Suprapubic skin (tissue), 4 donors: ENCODE measurements at regions not wholly inside any gene's neighbourhood (a gene's known extent, or its start where the extent isn't known, plus 50 kb on each side); places are given as distances from the start of the nearest gene placed in this dataset.

Experiments
- DNase-seq, 2 donors: peaks; one replicate each; pipeline ENCODE4 v3.0.0-alpha.2; 2019; ENCODE audit warnings: low spot score in 2 of 2
- H3K27ac ChIP-seq: fragments of 200-600 bp; sonication (generic); one replicate; pipeline ENCODE4 v1.5.1; 2019
- H3K27me3 ChIP-seq: fragments of 200-600 bp; sonication (generic); one replicate; pipeline ENCODE4 v1.5.1; 2019
- H3K36me3 ChIP-seq: fragments of 200-600 bp; sonication (generic); one replicate; pipeline ENCODE4 v1.5.1; 2019
- H3K4me1 ChIP-seq: fragments of 200-600 bp; sonication (generic); one replicate; pipeline ENCODE4 v1.5.1; 2019
- H3K4me3 ChIP-seq: fragments of 200-600 bp; sonication (generic); one replicate; pipeline ENCODE4 v1.5.1; 2019; ENCODE audit warnings: mild to moderate bottlenecking
- H3K9me3 ChIP-seq: fragments of 200-600 bp; sonication (generic); one replicate; pipeline ENCODE4 v1.5.1; 2019
- EP300 ChIP-seq: sonication (generic); formaldehyde crosslinking; IDR thresholded peaks from one replicate; pipeline ENCODE4 v1.6.1; 2017; ENCODE audit warnings: antibody characterized with exemption
- POLR2A ChIP-seq, 2 donors: fragments of 450-650 bp; IDR thresholded peaks; one replicate each; pipeline ENCODE4 v1.6.1; 2017; ENCODE audit warnings: antibody characterized with exemption in 2 of 2, mild to moderate bottlenecking in 2 of 2, moderate library complexity in 2 of 2
- POLR2AphosphoS5 ChIP-seq, 3 donors: sonication (generic); formaldehyde crosslinking; IDR thresholded peaks; one replicate each; pipeline ENCODE4 v1.6.1; 2017; ENCODE audit warnings: antibody characterized with exemption in 3 of 3
- WGBS: methylation state at CpG from one replicate; pipeline ENCODE4 v1.1.5; 2018; 5-methylcytosine and 5-hydroxymethylcytosine counted together
- TF ChIP-seq, protein P1 (sequence below), 2 donors: fragments of 200-600 bp in 1 of 2; fragments of 450-650 bp in 1 of 2; sonication (generic) in 1 of 2; IDR thresholded peaks; one replicate each; pipeline ENCODE4 v1.5.1; 2016 to 2019; ENCODE audit warnings: antibody characterized with exemption in 2 of 2, mild to moderate bottlenecking in 1 of 2, moderate library complexity in 1 of 2

DNA sequence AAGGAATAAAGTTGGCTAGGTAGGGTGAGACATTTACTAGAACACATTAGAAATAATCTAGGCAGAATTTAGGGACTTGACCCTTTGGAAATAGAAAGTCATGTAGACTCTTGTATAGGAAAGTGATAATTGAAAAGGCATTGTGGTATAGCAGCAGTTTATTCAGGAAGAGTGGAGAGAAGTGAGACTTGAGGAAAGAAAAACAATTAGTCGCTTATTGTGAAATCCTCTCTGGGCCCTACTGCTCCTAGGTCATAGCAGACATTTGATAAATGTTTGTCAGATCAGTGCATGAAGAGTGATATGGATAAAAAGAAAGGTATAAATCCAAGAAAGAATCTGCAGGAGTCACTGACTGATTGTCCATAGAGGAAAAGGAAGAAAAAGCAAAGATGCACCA, 337.6 kb downstream of the HNRNPD start:
- H3K9me3 ChIP-seq: no peaks in the 10 kb centered on the region
- peaks cover 2% of the 10 kb centered on the region for H3K27me3 ChIP-seq
- H3K4me1 ChIP-seq: no peaks in the 10 kb centered on the region
- no peak for TF ChIP-seq EP300
- TF ChIP-seq, protein P1, sequence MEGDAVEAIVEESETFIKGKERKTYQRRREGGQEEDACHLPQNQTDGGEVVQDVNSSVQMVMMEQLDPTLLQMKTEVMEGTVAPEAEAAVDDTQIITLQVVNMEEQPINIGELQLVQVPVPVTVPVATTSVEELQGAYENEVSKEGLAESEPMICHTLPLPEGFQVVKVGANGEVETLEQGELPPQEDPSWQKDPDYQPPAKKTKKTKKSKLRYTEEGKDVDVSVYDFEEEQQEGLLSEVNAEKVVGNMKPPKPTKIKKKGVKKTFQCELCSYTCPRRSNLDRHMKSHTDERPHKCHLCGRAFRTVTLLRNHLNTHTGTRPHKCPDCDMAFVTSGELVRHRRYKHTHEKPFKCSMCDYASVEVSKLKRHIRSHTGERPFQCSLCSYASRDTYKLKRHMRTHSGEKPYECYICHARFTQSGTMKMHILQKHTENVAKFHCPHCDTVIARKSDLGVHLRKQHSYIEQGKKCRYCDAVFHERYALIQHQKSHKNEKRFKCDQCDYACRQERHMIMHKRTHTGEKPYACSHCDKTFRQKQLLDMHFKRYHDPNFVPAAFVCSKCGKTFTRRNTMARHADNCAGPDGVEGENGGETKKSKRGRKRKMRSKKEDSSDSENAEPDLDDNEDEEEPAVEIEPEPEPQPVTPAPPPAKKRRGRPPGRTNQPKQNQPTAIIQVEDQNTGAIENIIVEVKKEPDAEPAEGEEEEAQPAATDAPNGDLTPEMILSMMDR (IDR thresholded peaks at IDR 0.05): no peak
- TF ChIP-seq POLR2AphosphoS5 (IDR thresholded peaks at IDR 0.05): no peak
- no peak for TF ChIP-seq POLR2A (IDR thresholded peaks at IDR 0.05)
- H3K4me3 ChIP-seq: no peak overlapping the region
- H3K36me3 ChIP-seq: no peaks in the 10 kb centered on the region
- no peak for DNase-seq
- 50% methylated on average over 1 of the region's 1 CpG for WGBS
- H3K27ac ChIP-seq: no peak overlapping the region

DNA sequence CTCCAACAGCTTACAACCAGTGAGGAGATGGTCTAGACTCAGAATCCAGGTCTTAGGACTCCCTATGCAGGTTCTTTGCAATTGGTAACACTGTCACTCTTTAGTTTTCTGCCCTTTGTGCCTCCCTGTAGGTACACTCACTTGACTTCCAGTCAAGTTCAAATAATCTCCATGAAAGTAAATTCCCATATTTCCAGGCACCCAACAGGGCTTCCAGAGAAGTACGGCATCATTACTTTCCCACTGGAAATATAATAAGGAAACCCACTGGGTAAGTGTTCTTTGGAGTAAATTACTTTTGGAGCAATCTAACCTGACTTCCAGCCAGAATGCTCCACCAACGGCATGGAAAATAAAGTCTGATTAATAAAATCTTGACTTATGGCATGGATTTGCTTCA, 338.9 kb downstream of the HNRNPD start:
- Histone ChIP-seq H3K27me3 (peaks cover 2% of the 10 kb centered on the region), H3K9me3 (no peaks in the 10 kb centered on the region), H3K36me3 (no peaks in the 10 kb centered on the region), H3K4me3 (no peak overlapping the region), H3K4me1 (no peaks in the 10 kb centered on the region), H3K27ac (no peak overlapping the region)
- TF ChIP-seq POLR2AphosphoS5 (IDR thresholded peaks at IDR 0.05) (no peak), EP300 (no peak), POLR2A (IDR thresholded peaks at IDR 0.05) (no peak)
- TF ChIP-seq, protein P1 (IDR thresholded peaks at IDR 0.05): no peak
- no peak for DNase-seq
- WGBS: 80% methylated on average over 2 of the region's 2 CpGs

DNA sequence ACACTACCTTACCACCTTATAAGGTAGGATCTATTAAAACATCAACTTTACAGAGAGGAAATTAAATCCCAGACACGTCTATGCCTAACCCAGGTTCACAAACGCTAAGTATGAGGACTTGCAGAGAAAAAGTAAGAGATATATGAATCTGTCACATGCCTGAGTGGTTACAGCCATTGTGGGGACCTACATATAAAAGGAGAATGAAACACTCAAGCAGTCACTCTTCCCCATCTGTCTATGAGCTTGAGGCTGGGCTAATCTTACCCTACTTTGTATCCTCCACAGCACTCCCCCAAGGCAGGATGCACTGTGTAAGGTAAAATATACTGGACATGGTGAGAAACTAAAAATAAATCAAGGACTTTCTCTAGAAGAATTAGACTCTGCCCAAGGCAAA, 339.9 kb downstream of the HNRNPD start:
- 67% methylated on average over 2 of the region's 2 CpGs for whole genome bisulfite sequencing
- Histone ChIP-seq H3K27ac (no peak overlapping the region), H3K4me3 (no peak overlapping the region), H3K36me3 (no peaks in the 10 kb centered on the region), H3K27me3 (peaks cover 2% of the 10 kb centered on the region), H3K9me3 (no peaks in the 10 kb centered on the region), H3K4me1 (no peaks in the 10 kb centered on the region)
- no peak for TF ChIP-seq EP300
- TF ChIP-seq, protein P1 (IDR thresholded peaks at IDR 0.05): no peak
- TF ChIP-seq POLR2AphosphoS5 (IDR thresholded peaks at IDR 0.05): no peak
- TF ChIP-seq POLR2A (IDR thresholded peaks at IDR 0.05): no peak
- no peak for DNase-seq

DNA sequence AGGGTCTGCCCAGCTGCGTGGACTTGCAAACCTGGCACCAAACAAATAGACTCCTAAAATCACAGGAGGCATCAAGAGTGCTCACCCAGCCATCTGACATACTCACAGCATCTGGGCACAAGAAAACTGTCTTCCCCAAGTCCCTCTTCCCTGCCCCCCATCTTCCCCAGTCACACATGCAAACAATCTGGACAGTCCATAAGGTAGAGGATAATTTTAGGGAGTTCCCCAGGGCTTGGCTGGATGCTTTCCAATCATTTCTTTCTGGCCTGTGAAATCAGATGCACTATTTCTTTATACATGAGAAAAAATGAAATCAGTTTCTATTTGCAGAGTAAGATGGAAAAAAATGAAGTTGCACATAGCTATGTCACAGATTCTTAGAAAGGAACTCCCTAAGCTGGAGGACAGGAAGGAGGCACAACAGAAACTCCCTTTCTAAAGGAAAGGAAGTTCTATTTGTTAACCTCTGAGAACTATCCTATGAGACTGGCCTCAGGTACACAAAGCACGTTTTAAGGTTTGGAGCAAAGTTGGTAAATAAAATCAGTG, 342.3 kb downstream of the HNRNPD start:
- Histone ChIP-seq H3K4me1 (no peaks in the 10 kb centered on the region), H3K27me3 (peaks cover 2% of the 10 kb centered on the region), H3K9me3 (no peaks in the 10 kb centered on the region), H3K36me3 (no peaks in the 10 kb centered on the region), H3K27ac (no peak overlapping the region), H3K4me3 (no peak overlapping the region)
- no peak for TF ChIP-seq POLR2AphosphoS5 (IDR thresholded peaks at IDR 0.05)
- no peak for TF ChIP-seq EP300
- TF ChIP-seq POLR2A (IDR thresholded peaks at IDR 0.05): no peak
- no peak for DNase-seq
- WGBS: 67% methylated on average over 2 of the region's 2 CpGs

DNA sequence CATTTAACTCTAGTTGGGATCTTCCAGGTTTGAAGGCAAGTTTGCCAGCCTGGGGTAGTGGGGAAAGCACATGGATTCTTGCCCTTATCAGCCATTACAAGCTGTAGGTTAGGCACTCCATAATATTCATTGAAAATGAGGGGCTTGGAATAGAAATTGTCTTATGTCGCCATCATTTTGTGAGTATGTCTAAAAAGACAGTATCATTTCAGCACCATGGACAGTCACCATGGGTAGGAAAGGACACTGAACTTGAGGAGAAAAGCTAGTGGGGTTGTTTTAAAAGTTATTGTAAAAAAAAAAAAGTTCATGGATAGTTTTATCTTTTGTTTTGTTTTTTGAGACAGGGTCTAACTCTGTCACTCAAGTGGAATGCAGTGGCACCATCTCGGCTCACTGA, 356.1 kb downstream of the HNRNPD start:
- H3K27me3 ChIP-seq: no peaks in the 10 kb centered on the region
- H3K9me3 ChIP-seq: no peaks in the 10 kb centered on the region
- DNase-seq: no peak
- WGBS: 70% methylated on average over 2 of the region's 2 CpGs
- no peak overlapping the region for H3K4me3 ChIP-seq
- H3K36me3 ChIP-seq: no peaks in the 10 kb centered on the region
- TF ChIP-seq POLR2AphosphoS5 (IDR thresholded peaks at IDR 0.05) (no peak), POLR2A (IDR thresholded peaks at IDR 0.05) (no peak), EP300 (no peak)
- TF ChIP-seq, protein P1 (IDR thresholded peaks at IDR 0.05): no peak
- no peaks in the 10 kb centered on the region for H3K4me1 ChIP-seq
- no peak overlapping the region for H3K27ac ChIP-seq

DNA sequence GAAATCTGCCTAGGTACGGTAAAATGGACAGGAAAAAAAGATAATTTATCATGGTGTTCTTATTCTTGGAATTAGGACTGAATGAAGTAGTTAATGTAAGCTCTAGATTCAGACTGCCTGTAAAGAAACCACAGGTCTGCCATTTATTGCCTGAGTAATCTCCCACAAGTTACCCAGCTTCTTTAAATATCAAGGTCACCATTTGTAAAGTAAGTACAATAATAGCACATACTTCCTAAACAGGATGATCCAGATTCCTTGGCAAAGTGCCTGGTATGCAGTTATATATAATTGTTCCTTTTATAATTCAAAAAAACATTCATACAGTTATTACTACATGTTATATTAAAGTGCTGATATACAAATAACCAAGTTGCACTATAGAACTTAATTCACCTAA, 368.6 kb downstream of the HNRNPD start:
- H3K27ac ChIP-seq: no peak overlapping the region
- DNase-seq: no peak
- TF ChIP-seq, protein P1 (IDR thresholded peaks at IDR 0.05): no peak
- TF ChIP-seq POLR2A (IDR thresholded peaks at IDR 0.05): no peak
- no peak for TF ChIP-seq POLR2AphosphoS5 (IDR thresholded peaks at IDR 0.05)
- no peak for TF ChIP-seq EP300
- H3K4me1 ChIP-seq: peaks cover 9% of the 10 kb centered on the region
- no peak overlapping the region for H3K4me3 ChIP-seq
- 33% methylated on average over 1 of the region's 1 CpG for whole genome bisulfite sequencing
- H3K36me3 ChIP-seq: no peaks in the 10 kb centered on the region
- H3K27me3 ChIP-seq: no peaks in the 10 kb centered on the region
- no peaks in the 10 kb centered on the region for H3K9me3 ChIP-seq
